ENCODE measurements at regions not wholly inside any gene's neighbourhood (a gene's known extent, or its start where the extent isn't known, plus 50 kb on each side); places are given as distances from the start of the nearest gene placed in this dataset.

DNA sequence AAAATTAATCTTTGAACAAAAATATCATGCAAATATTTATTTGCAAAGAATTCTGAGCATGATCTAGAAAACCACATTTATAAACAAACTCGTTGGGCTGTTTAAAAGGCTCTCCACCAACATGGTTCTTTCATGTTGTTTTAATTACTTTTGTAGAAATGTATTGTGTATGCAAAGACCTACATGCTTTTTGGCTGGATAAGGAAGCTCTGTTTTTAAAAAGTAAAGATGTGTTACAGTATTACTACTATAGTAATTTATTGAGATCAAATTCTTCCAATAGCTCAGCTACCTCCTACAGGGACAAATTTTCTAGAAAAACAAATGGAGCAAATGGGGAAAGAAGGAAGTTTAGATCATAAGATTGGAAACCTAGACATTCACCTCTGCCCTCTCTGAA is 177.5 kb upstream of the TTC29 start:
- no peak for DNase-seq (ENCODE audit: low read depth)
- TF ChIP-seq, protein P1, sequence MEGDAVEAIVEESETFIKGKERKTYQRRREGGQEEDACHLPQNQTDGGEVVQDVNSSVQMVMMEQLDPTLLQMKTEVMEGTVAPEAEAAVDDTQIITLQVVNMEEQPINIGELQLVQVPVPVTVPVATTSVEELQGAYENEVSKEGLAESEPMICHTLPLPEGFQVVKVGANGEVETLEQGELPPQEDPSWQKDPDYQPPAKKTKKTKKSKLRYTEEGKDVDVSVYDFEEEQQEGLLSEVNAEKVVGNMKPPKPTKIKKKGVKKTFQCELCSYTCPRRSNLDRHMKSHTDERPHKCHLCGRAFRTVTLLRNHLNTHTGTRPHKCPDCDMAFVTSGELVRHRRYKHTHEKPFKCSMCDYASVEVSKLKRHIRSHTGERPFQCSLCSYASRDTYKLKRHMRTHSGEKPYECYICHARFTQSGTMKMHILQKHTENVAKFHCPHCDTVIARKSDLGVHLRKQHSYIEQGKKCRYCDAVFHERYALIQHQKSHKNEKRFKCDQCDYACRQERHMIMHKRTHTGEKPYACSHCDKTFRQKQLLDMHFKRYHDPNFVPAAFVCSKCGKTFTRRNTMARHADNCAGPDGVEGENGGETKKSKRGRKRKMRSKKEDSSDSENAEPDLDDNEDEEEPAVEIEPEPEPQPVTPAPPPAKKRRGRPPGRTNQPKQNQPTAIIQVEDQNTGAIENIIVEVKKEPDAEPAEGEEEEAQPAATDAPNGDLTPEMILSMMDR (IDR thresholded peaks at IDR 0.05; ENCODE audit: low read depth, low read length) = no peak
- TF ChIP-seq MAX (IDR thresholded peaks at IDR 0.05; ENCODE audit: low read depth, low read length) (no peak), POLR2A (IDR thresholded peaks at IDR 0.05; ENCODE audit: extremely low read depth, insufficient read length) (no peak), MYC (IDR thresholded peaks at IDR 0.05; ENCODE audit: low read depth, low read length) (no peak)
- H3K4me3 ChIP-seq (ENCODE audit: low read depth, low read length) = no peak overlapping the region

DNA sequence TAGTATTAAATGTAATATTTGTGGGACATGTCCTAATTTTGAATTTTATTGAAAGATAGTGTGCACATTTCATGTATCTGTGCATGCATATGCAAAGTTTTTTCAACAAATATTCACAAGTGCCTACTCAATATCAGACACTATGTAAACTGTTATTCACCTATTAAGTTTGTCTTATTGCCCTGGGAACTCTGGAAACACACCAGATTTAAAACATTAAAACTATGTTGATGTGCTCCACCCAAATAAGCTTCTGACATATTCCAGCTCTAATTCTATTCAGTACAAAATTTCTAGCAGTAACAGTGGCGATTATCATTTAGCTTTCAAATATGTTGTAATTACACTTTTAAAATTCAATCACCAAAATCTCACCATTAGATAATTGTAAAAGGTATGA is 183.1 kb upstream of the TTC29 start:
- H3K4me3 ChIP-seq (ENCODE audit: low read depth, low read length) = no peak overlapping the region
- DNase-seq (ENCODE audit: low read depth) = no peak
- TF ChIP-seq POLR2A (IDR thresholded peaks at IDR 0.05; ENCODE audit: extremely low read depth, insufficient read length) (no peak), MYC (IDR thresholded peaks at IDR 0.05; ENCODE audit: low read depth, low read length) (no peak), MAX (IDR thresholded peaks at IDR 0.05; ENCODE audit: low read depth, low read length) (no peak)
- TF ChIP-seq, protein P1 (IDR thresholded peaks at IDR 0.05; ENCODE audit: low read depth, low read length) = no peak

- TF ChIP-seq, protein P1 (IDR thresholded peaks at IDR 0.05; ENCODE audit: low read depth, low read length) = no peak
- H3K4me3 ChIP-seq (ENCODE audit: low read depth, low read length) = no peak overlapping the region
- no peak for DNase-seq (ENCODE audit: low read depth)
Observed at GRCh38 chr4:147129687-147130086, 184.0 kb upstream of the TTC29 start.

DNA sequence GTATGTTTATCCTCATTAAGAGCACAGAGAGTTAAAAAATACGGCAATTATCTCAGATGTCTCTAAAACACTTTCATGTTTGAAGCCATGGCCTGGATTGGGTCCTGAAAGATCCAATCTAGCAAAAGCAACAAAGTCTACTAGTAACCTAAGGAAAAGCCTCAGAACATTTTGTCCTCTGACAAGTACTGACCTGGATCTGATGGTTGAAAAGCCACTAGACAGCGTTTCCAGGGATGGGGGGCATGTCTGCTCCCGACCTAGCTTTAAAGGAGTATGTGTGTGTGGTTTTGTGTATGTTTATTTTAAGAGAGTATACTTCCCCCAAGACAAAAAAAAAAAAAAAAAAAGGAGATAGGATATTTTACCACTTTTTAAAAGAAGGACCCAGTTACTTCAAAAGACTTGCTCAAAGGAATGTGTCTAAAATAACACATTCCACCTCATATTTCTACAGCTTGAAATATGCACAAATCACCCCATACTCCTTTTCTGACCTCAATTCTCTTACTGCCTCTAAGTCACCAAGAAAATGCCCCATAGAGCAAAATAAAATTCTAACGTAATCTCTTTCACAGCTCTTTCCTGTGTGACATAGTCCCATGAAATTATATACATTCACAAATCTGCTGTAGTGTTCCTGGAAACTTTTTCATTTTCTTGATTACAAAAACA is 189.0 kb upstream of the TTC29 start:
- H3K4me3 ChIP-seq (ENCODE audit: low read depth, low read length) = no peak overlapping the region
- no peak for DNase-seq (ENCODE audit: low read depth)
- TF ChIP-seq POLR2A (IDR thresholded peaks at IDR 0.05; ENCODE audit: extremely low read depth, insufficient read length) (no peak), MAX (IDR thresholded peaks at IDR 0.05; ENCODE audit: low read depth, low read length) (no peak), MYC (IDR thresholded peaks at IDR 0.05; ENCODE audit: low read depth, low read length) (no peak)
- TF ChIP-seq, protein P1 (IDR thresholded peaks at IDR 0.05; ENCODE audit: low read depth, low read length) = no peak

- no peak for DNase-seq (ENCODE audit: low read depth)
- H3K4me3 ChIP-seq (ENCODE audit: low read depth, low read length) = no peak overlapping the region
- TF ChIP-seq, protein P1 (IDR thresholded peaks at IDR 0.05; ENCODE audit: low read depth, low read length) = no peak
- TF ChIP-seq MYC (IDR thresholded peaks at IDR 0.05; ENCODE audit: low read depth, low read length) = no peak
- TF ChIP-seq MAX (IDR thresholded peaks at IDR 0.05; ENCODE audit: low read depth, low read length) = no peak
Observed at GRCh38 chr4:147136310-147136709, 190.6 kb upstream of the TTC29 start.

DNA sequence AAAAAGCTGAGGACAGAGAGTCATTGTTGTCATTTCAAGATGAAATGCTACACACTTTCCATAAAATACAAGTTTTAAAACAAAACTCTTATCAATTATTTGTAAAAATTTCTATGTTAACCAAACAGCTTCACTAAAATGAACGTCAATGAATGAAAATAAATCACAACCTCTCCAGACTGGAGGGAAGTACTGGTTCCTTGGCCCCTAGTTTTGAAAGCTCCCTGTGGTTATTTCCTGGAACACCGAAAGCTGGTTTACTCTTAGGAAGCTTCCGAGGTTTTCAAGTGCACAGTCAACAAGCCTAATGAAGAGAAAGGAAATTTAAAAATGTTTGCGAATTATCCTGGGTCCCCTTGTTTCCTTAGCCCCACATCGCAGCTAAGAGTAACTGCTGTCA is 191.1 kb upstream of the TTC29 start:
- TF ChIP-seq, protein P1 (IDR thresholded peaks at IDR 0.05; ENCODE audit: low read depth, low read length) = no peak
- TF ChIP-seq MAX (IDR thresholded peaks at IDR 0.05; ENCODE audit: low read depth, low read length) (no peak), MYC (IDR thresholded peaks at IDR 0.05; ENCODE audit: low read depth, low read length) (no peak), POLR2A (IDR thresholded peaks at IDR 0.05; ENCODE audit: extremely low read depth, insufficient read length) (no peak)
- no peak for DNase-seq (ENCODE audit: low read depth)
- no peak overlapping the region for H3K4me3 ChIP-seq (ENCODE audit: low read depth, low read length)
